Epithelial cell of esophagus (primary cell): ENCODE measurements at regions not wholly inside any gene's neighbourhood (a gene's known extent, or its start where the extent isn't known, plus 50 kb on each side); places are given as distances from the start of the nearest gene placed in this dataset.

Experiments
- DNase-seq: peaks from one replicate; pipeline ENCODE4 v3.0.0; 2010; ENCODE audit warnings: low read depth
- H3K4me3 ChIP-seq: 2 replicates; pipeline ENCODE4 v1.5.1; 2011; ENCODE audit warnings: mild to moderate bottlenecking, low read length, control low read depth
- CTCF ChIP-seq: IDR thresholded peaks from 2 replicates; pipeline ENCODE4 v1.5.1; 2011; ENCODE audit warnings: low read depth, mild to moderate bottlenecking, low read length, control low read depth, inconsistent platforms; ENCODE audit not compliant: insufficient read depth; ENCODE audit errors: missing control alignments

DNA sequence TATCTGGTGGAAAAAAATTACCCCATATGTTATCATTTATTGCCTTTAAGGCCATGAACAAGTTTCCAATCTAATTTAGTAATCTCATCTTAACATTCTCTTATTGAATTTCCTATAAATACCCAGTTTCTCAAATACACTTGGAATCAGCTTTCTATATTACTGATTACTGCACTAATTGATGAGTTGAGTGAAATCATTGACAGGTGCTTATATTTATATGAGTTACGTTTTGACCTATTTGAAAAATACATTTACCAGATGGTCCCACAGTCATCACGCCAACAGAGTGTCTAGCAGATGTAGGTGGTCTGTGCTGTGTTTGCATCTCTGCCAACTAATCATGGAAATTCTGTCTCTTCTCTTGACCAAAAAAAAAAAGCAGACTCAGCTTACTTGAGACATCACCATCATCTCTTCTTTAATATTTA lies 307.3 kb upstream of the NREP start:
- TF ChIP-seq CTCF = no peak
- no peak overlapping the region for H3K4me3 ChIP-seq
- DNase-seq = no peak

- no peak overlapping the region for H3K4me3 ChIP-seq
- no peak for DNase-seq
- TF ChIP-seq CTCF = no peak
Measured at GRCh38 chr5:112063856-112064255, 306.9 kb upstream of the NREP start.

DNA sequence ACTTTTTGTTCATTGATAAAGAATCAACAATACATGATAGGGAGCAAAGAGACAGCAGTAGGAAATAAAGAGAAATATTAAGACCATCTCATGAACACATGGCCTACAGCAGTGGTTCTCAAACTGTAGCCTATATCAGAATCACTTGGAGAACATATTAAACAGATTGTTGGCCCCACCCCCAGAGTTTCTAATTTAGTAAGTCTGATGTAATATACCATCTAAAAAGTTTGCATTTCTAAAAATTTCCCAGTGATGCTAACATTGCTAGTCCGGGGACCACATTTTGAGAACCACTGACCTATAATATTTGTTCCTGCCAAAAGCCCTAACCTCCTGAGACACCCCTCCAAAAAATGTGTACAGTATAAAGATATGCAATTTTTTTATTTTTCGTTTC lies 306.2 kb upstream of the NREP start:
- no peak for TF ChIP-seq CTCF
- no peak overlapping the region for H3K4me3 ChIP-seq
- DNase-seq = no peak

GRCh38 chr5:112062181-112062580 lies 305.2 kb upstream of the NREP start:
- no peak for TF ChIP-seq CTCF
- no peak overlapping the region for H3K4me3 ChIP-seq
- no peak for DNase-seq

- TF ChIP-seq CTCF = no peak
- no peak overlapping the region for H3K4me3 ChIP-seq
- peak; percentile 12 for DNase-seq
Measured at GRCh38 chr5:112061666-112062065, 304.7 kb upstream of the NREP start.

GRCh38 chr5:112059579-112060135 lies 302.7 kb upstream of the NREP start:
- TF ChIP-seq CTCF = no peak
- no peak overlapping the region for H3K4me3 ChIP-seq
- no peak for DNase-seq

DNA sequence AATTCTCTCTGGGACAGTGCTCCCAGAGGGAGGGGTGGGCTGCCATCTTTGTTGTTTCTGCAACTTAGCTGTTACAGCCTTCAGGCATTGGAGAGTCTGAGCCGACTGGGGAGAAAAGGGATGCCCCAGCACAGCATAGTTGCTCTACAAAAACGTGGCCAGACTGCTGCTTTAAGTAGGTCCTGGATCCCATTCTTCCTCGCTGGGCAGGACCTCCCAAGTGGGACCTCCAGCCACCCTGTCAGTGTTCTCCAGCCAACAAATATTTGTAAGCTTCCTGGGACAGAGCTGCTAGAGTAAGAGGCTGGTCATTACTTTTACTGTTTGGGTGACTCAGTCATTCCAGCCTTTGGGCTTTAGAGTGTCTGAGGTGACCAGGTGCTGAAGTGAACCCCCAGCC lies 292.7 kb upstream of the NREP start:
- no peak overlapping the region for H3K4me3 ChIP-seq
- TF ChIP-seq CTCF = no peak
- no peak for DNase-seq
